OCI-LY1 (cell line): ENCODE measurements at regions not wholly inside any gene's neighbourhood (a gene's known extent, or its start where the extent isn't known, plus 50 kb on each side); places are given as distances from the start of the nearest gene placed in this dataset.

Experiments
- EZH2 ChIP-seq: fragments of 200-600 bp; sonication (generic), shearing (Covaris generic); IDR thresholded peaks from 2 replicates; pipeline ENCODE4 v1.8.0; 2017; ENCODE audit warnings: borderline replicate concordance, mixed run types, mild to moderate bottlenecking, antibody characterized with exemption, low read length, moderate library complexity, mixed read lengths
- TF ChIP-seq, protein P1 (sequence below): fragments of 200-600 bp; sonication (generic), shearing (Covaris generic); IDR thresholded peaks from 2 replicates; pipeline ENCODE4 v1.5.1; 2017; ENCODE audit warnings: mild to moderate bottlenecking, antibody characterized with exemption, low read length, moderate library complexity, mixed read lengths

DNA sequence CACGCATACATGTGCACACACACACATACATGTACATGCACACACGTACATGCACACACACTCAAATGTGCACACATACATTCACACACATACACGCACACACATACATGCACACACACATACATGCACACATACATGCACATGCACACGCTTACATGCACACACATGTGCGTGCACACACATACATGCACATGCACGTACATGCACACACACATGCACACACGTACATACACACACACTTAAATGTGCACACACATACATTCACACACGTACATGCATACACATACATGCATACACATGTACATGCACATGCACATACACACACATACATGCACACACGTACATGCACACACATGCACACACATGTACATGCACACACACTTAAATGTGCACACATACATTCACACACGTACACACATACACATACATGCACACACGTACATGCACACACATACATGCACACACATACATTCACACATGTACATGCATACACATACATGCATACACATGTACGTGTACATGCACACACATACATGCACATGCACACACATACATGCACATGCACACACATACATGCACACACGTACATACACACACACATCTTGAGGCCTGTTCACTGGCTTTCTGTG lies 283.7 kb upstream of the ID2 start:
- TF ChIP-seq, protein P1, sequence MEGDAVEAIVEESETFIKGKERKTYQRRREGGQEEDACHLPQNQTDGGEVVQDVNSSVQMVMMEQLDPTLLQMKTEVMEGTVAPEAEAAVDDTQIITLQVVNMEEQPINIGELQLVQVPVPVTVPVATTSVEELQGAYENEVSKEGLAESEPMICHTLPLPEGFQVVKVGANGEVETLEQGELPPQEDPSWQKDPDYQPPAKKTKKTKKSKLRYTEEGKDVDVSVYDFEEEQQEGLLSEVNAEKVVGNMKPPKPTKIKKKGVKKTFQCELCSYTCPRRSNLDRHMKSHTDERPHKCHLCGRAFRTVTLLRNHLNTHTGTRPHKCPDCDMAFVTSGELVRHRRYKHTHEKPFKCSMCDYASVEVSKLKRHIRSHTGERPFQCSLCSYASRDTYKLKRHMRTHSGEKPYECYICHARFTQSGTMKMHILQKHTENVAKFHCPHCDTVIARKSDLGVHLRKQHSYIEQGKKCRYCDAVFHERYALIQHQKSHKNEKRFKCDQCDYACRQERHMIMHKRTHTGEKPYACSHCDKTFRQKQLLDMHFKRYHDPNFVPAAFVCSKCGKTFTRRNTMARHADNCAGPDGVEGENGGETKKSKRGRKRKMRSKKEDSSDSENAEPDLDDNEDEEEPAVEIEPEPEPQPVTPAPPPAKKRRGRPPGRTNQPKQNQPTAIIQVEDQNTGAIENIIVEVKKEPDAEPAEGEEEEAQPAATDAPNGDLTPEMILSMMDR = no peak
- TF ChIP-seq EZH2 = no peak
